ENCODE measurements at regions not wholly inside any gene's neighbourhood (a gene's known extent, or its start where the extent isn't known, plus 50 kb on each side); places are given as distances from the start of the nearest gene placed in this dataset.

DNA sequence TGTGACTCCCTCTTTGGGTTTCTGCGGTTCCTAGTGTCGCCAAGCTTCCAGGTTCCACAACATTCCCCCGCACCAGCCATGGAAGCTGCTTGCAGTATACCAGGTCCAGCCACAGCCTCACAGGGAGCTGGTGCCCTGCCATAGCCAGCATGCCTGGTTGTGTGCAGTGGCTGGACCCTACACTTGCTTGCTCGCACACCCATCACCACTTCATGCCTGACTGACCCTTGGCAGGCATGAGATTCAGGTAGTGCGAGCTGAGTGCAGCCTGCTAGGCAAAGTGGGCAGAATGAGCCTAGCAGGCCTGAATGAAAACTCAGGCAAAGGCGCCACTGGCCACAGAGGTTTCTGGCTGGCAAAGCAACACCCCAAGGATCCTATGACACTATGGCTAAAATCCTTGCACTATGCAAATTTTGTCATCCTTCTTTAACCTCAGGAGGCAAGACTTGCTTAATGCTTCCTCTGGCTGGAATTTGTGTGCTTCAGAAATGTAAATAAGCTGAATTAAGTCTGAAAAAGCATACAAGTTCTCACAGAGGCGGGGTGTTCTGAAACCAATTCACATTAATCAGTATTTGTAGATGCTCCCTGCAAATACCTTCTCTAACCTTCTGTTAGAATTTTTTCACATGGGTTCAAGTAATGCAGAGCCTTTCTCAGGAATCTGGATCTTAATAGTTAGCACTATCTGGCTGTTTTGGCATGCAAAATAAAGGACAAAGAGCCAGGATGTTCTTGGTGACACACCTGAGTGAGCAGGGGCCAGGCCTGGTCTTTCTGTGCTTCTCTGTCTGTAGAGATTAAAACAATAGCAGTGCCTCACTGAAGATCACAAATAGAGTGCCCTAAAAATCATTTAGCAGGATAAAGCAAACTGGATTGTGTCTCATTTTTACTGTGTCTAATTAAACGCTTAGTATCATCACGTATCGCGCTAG is 256.9 kb downstream of the GPATCH2 start:
- no peak for DNase-seq

DNA sequence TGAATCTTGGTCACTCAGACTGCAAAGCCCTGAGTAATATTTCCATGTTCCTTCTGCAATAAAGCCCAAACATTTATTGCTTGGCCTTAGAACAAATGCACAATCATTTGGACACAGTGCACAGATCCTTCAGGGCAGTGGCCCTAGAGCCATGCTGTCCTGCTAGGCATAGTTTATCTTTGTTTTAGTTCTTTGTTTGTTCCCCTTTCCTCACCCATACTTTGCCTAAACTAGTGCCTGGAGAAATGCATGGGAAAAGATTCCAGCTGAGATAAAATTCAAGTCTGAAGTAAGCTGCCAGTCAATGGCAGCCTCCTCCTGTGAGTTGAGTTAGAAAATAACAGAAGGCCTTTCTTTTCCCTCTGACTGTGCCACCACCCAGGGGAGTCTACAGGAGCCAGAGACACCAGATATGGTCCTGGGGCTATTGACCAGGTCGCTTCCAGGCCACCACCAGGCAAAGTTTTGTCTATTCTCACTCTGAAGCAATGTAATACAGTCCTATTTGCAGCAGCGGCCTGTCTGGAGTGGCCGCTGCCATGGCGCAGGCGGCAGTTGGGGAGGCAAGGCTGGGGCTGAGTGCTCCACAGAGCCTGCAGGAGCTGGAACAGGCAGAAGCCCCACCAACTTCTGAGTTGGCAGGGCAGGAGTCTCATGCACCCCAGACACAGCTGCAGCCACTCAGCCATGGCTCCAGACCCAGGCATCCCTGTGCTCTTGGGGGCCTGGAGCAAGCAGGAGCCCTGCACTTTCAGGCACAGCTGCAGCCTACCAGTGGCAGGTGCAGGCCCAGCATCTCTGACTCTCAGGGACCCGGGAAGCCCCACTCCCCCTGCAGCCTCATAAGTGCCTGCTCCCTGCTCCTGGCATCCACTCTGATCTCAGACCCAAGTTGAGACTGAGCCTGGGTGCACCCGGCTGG is 258.6 kb downstream of the GPATCH2 start:
- DNase-seq: no peak

DNA sequence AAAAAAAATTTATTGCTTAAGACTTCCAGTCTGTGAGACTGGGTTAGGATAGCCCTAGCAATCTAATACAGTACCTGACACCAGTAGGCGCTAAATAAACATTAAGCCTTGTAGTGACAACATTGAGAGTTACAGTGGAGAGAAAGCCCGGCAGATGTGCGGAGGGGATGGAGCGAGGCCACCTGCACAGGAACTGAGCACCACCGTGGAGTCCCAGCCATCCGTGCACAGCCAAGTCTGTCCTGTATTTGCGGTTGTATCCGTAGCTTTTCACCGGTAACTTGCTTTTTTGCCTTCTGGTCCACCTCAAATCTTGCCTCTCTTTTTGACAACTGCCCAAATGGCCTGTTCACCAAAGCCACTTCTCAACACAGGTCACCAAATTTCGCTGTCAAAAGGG is 260.1 kb downstream of the GPATCH2 start:
- DNase-seq: no peak

DNA sequence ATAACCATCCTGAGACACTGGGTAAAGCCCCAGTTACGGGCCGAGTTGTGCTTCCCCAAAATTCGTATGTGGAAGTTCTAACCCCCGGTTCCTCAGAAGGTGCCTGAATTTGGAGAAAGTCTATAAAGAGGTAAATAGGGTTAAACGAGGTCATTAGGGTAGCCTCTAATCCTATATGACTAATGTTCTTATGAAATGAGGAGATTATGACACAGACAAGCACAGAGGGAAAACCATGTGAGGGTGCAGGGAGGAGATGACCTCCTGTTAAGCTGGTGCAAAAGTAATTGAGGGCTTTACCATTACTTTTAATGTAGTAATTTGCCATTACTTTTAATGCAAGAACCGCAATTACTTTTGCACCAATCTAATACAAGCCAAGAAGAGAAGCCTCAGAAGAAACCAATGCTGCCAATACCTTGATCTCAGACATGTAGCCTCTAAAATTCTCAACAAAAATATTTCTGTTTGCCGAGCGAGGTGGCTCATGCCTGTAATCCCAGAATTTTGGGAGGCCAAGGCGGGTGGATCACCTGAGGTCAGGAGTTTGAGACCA is 260.8 kb downstream of the GPATCH2 start:
- no peak for DNase-seq

DNA sequence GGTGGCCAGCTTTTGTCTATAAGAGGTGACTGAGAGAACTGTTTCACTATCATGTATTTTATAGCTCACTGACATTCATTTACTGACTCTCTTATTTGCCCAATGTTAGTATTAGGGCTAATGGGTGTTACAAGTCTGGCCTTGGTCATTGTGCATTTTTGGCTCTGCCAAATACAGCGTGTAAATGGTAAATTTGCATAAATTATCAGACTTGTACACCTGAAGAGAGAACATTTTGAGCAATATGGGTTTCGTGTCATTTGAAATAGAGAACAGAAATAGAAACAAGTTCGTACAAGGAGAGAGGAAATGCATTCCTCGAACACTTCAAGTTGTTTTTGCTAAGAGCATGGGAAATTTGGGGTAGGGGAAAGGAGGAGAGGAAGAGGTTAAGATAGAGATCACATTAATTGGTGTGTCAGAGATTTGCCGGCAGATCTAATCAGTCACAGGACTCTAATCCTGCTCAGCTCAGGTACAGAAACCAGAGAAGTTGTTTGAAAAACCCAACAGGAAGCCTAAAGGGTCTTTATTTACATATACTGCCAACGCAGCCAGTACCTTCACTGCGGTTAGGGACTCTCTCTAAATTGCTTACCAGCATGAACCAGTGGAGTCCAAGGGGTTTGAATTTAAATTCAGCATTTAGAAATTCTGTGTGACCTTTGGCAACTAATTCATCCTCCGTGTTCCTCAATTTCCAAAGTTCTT is 261.5 kb downstream of the GPATCH2 start:
- DNase-seq: no peak

DNA sequence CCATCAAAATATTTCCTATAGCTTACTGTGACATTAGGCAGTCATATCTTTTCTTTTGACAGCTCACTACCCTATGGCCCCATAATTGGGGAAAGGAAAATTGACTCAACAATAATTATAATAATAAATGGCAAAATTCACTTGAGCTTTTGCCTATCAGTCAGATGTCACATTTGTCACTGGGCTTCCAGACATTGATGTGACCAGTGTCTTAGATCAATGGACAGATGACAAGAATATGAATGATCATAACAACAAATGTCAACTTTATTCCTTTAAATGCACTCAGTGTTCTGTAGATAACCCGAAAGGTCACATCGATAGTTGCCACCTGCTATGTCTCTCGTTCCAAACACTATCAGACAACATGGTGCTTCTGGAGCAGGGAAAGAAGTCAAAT is 266.7 kb downstream of the GPATCH2 start:
- no peak for DNase-seq

DNA sequence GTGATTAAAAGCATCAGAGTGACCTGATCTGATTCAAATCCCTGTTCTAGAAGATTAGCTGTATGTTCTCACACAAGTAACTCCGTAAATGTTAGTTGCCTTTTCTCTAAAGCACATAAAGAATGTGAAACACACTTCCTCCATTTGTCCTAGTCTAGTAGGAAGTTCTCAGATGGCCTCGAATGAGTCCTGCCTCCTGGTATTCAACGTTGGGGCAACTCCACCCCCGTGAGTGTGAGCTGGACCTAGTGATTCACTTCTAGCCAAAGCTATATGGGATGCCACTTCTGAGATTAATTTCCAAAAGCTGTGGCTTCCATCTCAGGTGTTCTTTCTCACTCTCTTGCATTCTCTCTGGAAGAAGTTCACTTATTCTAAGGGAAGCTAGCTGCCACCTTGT is 267.6 kb downstream of the GPATCH2 start:
- DNase-seq: no peak

DNA sequence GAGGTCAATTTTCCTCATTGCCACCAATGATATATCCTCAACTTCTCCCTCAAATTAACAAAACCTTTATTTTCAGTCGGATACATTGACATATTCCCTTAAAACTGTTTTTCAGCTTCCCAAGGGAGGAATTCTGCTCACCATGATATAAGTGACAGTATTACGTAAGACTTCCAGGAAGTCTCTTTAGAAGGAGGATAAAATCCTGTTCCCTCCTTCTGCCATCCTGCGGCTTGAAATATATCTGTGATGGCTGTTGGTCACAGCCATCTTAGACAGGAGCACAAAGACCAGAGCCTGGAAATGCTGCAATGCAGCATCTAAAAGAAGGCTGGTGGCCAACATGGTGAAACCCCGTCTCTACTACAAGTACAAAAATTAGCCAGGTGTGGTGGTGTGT is 270.4 kb downstream of the GPATCH2 start:
- no peak for DNase-seq

DNA sequence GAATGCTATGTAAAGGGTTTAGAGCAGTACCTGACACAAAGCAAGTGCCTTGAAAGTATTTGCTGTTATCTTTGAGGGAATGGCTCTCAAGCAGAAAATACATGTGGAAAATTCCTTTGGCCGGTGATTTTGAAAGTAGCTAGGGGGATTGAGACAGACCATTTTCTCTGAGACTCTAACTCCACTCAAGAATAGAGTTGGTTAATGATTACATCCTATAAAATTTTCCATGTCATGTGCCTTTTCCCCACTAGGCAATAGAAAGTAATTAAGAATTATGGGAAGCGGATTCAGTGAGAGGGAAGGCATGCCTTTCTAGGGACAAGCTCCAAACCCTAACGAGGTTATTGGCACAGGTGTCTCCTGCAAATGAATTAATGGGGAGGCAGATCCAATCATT is 276.0 kb downstream of the GPATCH2 start:
- DNase-seq: no peak

DNA sequence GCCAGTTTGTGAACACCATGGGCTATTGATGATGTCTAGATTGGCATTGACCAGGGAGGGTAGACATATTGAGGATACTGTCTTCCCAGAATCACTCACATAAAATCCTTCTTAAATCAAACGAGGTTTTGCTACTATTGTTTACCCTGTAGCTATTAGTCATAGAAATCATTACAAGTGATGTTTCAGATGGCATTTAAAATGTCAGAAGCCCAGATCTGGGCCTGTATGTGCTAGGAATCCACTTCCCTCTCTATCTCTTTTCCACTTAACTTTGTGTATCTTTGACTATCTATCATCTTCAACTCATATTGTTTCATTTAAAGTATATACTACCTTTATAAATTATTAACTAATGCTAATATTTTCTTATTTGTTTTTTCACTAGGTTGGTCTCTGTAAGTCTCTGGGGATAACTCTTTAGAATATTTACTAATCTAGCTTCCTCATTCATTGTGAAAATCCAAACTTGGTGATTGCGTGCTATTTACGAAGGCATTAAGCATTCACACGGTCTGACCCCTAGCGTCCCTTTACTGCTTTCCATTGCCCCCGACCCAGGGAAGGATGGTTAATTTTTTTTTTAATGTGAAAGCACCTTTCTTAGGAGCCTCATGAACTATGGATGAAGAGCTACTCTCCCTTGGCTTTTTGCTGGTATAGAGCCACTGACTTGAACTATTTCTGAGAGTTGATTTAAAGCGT is 281.8 kb downstream of the GPATCH2 start:
- DNase-seq: no peak

DNA sequence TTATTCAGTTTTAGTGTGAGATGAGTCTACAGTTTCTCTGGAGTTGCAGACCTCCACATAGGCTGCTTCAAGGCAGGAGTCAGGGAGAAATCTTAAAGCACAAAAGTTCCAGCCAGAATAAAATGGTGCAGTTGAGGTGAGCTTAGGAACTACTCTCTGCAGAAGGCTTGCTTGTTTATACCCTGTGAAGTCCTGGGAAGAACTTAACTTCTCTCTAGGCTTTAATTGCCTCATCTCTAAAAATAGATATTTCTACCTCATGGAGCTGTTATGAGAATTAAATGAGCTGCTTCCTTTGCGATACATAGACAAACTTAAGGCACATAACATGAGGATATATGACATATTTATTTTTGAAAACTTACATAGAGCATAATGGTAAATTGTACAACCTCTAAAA is 286.2 kb downstream of the GPATCH2 start:
- DNase-seq: no peak

DNA sequence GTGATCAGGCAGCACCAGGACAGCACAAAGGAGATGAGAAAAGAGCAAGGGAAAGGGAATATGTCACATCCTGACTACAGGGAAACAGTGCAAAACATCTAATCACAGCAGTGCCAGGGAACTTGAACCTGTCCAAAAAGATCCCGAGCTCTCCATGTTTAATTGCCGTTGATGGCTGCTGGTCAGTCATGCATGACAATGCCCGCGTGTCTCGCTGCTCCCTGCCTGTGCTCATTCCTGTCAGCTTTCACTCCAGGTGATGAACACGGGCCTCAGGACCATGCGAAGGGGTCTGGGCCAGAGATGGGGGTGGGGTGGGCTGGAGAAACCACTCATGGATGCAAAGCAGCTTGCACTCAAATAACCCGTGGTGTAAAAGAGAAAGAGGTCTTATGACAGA is 287.0 kb downstream of the GPATCH2 start:
- DNase-seq: peak; percentile 85

DNA sequence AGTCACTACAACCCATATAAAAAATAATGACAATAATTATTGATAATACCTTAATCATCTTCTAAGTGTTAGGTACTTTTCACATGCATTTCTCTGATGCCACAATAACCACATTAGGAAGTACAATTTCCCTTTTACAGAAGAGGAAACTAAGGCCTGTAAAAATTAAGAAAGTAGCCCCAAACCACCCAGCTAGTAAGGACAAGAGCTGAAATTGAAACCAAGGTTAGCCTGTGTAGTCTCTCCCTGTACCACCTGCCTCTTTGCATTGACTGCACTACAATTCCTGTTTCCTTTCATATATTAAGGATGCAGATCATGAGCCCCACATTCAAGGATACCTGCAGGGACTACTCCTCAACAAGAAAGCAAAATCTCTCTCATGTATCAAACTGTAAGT is 288.8 kb downstream of the GPATCH2 start:
- no peak for DNase-seq

DNA sequence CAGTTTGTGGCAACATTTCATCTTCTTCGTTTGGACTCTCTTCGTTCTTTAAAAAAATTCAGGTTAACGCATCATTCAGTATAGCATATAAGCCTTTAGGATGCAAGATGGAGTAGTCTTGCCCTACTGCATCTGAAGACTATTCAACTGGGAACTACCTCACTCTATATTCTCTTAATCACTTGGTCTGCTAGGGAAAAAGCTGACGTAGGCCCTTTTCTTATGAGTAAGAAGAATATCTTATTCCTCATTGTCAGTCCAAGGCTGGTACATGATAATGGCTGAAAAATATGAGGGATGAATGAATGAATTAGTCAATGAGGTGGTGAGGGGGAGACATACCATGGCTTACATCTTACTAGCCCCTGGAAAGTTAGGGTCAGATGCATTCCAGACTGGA is 294.2 kb downstream of the GPATCH2 start:
- no peak for DNase-seq

DNA sequence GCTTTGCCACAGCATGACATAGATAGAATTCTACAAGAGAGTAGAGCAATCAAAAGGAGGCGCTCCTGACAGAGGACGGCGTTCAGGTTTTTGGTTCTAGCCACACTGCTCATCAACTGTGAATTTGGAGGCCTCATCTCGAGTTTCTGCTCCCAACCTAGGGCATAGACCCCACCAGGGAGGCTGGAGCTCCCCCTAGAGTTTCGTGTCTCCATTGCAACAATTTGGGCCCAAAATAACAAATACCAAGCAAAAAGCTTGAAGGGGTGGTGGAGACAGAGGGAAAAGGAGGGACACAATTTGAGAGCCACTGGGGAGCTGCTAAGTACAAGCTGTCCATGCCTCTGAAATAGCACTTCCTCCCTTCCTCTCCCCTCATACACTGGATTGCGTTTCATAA is 297.0 kb downstream of the GPATCH2 start:
- peak; percentile 13 for DNase-seq

DNA sequence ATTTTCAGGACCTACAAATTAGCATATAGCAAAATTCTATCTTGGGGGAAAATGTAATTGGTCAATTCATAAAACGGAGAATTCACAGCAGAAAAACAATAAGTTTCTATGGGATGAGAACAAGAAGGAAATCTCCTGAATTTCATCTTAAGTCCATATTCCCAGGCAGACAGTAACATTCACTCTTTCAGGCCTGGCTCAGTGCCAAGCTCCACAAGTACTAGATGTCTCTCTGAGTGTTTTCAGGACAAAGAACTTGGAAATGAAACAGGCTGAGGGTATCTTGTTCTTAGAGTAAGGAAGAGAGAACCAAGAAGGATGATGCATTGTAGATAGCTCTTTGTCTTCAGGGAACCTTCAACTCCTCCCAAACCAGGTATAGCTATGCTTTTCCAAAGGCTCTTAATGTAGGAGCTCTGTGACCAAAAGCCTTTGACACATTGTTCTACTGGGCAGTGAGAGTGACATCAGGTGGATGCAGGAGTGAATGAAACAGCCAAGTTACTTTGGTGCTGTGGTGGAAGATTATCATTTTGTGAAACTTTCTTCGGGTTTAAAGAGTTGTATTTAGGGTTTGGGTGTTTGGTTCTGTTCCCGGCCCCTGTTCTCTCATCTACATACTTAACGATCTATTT is 298.3 kb downstream of the GPATCH2 start:
- DNase-seq: no peak

DNA sequence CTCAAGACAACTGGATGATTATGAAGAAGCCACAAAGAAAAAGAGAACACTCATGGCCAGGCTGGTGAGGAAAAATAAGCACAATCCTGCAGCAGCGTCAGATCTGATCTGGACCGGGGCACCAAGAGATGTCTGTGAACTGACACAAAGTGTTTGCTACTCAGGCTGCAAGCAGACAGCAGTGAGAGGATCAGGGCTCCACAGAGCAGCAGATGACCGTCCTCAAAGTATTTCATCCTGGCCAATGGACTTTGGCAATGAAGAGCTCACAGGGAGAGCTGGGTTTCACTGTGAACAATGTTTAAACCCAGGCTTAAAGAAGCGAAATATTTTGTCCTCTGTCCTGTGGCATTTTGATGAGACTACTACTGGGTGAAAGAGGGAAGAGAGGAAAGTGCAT is 299.2 kb downstream of the GPATCH2 start:
- DNase-seq: no peak

DNA sequence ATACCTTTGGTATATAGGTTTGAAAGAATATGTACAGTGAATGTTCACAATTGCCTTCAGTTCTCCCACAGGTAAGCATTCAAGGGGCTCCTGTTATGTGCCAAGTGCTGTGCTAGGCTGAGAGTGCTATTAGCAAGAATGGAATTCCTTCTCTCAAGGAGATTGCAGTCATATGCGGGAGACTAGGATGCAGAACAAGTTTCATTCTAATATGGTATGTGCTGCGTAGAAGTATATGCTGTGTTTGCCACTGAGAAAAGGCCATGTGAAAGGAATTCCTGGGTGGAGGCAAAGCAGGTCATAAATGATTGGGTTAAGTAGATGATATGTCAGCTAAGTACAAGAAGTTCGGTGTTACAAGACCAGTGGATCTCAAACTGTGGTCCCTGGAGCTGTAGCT is 303.0 kb downstream of the GPATCH2 start:
- no peak for DNase-seq

DNA sequence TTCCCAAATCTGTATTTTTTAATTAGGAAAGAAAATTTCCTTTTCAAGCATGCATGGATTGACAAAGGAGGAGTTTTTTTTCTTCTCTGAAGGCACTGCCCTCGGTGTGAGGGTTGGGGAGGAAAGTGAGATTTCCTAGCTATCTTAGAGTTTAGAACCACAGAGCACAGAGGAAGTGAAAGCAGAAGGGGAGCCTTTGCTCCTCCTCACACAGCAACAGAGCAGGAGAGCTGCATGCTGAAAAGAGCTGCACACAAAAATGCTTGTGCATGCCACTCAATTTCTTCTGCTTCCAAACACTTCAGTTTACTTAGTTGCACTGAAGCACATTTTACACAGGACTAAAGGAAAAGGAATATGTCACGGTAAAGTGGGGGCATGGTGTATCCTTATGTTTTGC is 308.1 kb downstream of the GPATCH2 start:
- DNase-seq: no peak

DNA sequence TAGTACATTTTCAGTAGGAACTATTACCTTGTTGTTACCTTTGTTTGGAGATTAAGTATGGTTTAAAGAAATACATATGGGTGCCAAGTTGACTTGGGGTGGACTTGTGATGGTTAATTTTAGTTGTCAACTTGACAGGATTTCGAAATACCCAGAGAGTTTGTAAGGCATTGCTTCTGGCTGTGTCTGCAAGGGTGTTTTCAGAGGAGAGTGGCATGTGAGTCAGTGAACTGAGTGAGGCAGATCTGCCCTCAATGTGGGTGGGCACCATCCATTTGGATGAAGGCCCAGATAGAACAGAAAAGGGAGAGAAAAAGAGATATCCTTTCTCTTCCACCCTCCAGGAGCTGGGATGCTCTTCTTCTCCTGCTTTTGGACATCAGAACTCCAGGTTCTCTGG is 315.5 kb downstream of the GPATCH2 start:
- no peak for DNase-seq

DNA sequence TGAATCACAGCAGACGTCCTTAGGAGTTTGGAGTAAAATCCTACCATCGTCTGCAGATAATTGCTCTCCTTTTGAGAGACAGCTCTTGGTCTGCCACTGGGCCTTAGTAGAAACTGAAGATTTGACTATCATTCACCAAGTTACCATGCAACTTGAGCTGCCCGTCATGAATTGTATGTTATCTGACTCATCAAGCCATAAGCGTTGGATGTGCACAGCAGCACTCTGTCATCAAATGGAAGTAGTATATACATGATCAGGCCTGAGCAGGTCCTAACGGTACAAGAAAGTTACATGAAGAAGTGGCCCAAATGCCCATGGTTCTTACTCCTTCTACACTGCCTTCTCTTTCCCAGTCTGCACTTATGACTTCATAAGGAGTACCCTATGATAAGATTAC is 317.8 kb downstream of the GPATCH2 start:
- DNase-seq: no peak

DNA sequence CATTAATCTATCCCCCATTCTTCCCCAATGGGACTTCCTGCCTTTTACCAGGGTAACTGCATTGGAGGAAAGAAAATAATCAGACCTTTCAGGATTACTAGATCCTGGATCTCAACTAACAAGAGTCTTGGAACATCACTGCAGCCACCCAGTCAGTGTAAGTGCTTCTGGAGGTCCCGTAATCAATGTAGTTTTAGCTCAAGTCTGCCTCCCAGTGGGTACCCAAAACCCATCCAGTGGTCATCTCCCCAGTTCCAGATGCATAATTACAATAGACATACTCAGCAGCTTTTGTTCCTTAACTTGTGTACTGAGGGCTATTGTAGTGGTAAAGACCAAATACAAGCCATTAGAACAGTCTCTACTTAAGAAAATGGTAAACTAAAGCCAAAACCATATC is 319.1 kb downstream of the GPATCH2 start:
- no peak for DNase-seq

Data from retina (tissue), 1 donor.